ENCODE measurements at regions not wholly inside any gene's neighbourhood (a gene's known extent, or its start where the extent isn't known, plus 50 kb on each side); places are given as distances from the start of the nearest gene placed in this dataset.

GRCh38 chr13:40386586-40386985 is 279.9 kb downstream of the FOXO1 start:
- no peak overlapping the region for H3K9ac ChIP-seq (ENCODE audit: low read length)
- H3K9me3 ChIP-seq (ENCODE audit: insufficient read depth, low read length): no peaks in the 10 kb centered on the region
- H3K27ac ChIP-seq (ENCODE audit: low read depth, low read length): no peak overlapping the region
- H3K4me2 ChIP-seq (ENCODE audit: low read depth, low read length, poor library complexity, severe bottlenecking): no peak overlapping the region
- no peaks in the 10 kb centered on the region for H4K20me1 ChIP-seq (ENCODE audit: low read depth, low read length)
- TF ChIP-seq EZH2phosphoT487 (conservative IDR thresholded peaks at IDR 0.05; ENCODE audit: low read length): no peak
- TF ChIP-seq CTCF (IDR thresholded peaks at IDR 0.05; ENCODE audit: insufficient read depth, low read length, poor library complexity, severe bottlenecking): no peak
- H2AFZ ChIP-seq (ENCODE audit: low read depth, low read length, severe bottlenecking): no peak overlapping the region
- no peak overlapping the region for H3K4me3 ChIP-seq (ENCODE audit: insufficient read depth, low read length, poor library complexity, severe bottlenecking)
- no peaks in the 10 kb centered on the region for H3K36me3 ChIP-seq (ENCODE audit: low read length)
- no peaks in the 10 kb centered on the region for H3K9me2 ChIP-seq (replicated peaks; ENCODE audit: insufficient read depth, low read length)
- H3K27me3 ChIP-seq (ENCODE audit: low read length): no peaks in the 10 kb centered on the region
- H3K79me2 ChIP-seq (ENCODE audit: insufficient read depth, low read length): no peaks in the 10 kb centered on the region
- no peaks in the 10 kb centered on the region for H3F3A ChIP-seq (ENCODE audit: insufficient read depth)

DNA sequence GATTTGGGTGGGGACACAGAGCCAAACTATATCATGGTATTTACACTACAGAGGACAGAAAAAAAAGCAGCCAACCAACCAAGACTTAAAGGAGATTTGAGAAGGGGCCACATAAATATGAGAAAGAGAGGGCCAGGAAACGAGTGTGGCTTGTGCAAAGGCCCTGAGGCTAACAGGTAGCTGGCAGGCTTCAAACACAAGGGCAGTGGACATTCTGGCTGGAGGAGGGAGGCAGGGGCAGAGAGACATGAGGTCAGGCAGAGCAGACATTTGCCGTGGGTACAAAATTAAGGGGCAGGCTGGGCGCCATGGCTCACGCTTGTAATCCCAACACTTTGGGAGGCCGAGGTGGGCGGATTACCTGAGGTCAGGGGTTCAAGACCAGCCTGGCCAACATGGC is 278.7 kb downstream of the FOXO1 start:
- Histone ChIP-seq H3K4me2 (ENCODE audit: low read depth, low read length, poor library complexity, severe bottlenecking) (no peak overlapping the region), H3K9ac (ENCODE audit: low read length) (0 out of 2 replicates have a peak overlapping the region, but pooled peaks have one; percentile 70), H3K9me3 (ENCODE audit: insufficient read depth, low read length) (no peaks in the 10 kb centered on the region), H3F3A (ENCODE audit: insufficient read depth) (no peaks in the 10 kb centered on the region), H4K20me1 (ENCODE audit: low read depth, low read length) (no peaks in the 10 kb centered on the region), H3K79me2 (ENCODE audit: insufficient read depth, low read length) (no peaks in the 10 kb centered on the region), H2AFZ (ENCODE audit: low read depth, low read length, severe bottlenecking) (no peak overlapping the region), H3K9me2 (replicated peaks; ENCODE audit: insufficient read depth, low read length) (no peaks in the 10 kb centered on the region), H3K27me3 (ENCODE audit: low read length) (no peaks in the 10 kb centered on the region), H3K36me3 (ENCODE audit: low read length) (no peaks in the 10 kb centered on the region), H3K27ac (ENCODE audit: low read depth, low read length) (no peak overlapping the region), H3K4me3 (ENCODE audit: insufficient read depth, low read length, poor library complexity, severe bottlenecking) (no peak overlapping the region)
- TF ChIP-seq EZH2phosphoT487 (conservative IDR thresholded peaks at IDR 0.05; ENCODE audit: low read length) (no peak), CTCF (IDR thresholded peaks at IDR 0.05; ENCODE audit: insufficient read depth, low read length, poor library complexity, severe bottlenecking) (no peak)

DNA sequence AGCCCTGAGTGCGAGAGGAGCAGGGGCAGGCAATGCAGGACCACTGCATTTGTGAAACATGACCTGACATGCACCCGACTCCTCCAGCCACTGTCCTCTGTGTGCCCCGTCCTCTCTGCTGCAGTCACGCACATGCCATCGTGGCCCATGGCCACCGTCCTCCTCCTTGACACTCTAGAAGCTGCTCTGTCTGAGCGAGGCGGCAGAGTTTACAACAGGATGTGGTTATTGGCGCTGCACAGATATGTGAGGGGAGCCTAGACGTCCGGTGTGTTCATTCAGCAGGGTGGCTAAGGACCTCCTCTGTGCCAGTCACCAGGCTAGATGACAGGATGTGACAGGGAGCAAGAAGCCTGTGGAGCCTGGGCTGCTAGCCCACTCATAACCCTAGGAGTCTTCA is 277.8 kb downstream of the FOXO1 start:
- peak overlapping the region; percentile 70 for H3K9ac ChIP-seq (ENCODE audit: low read length)
- peak overlapping the region; percentile 74 for H2AFZ ChIP-seq (ENCODE audit: low read depth, low read length, severe bottlenecking)
- H3K27ac ChIP-seq (ENCODE audit: low read depth, low read length): peak overlapping the region; percentile 76

More for the DNA sequence above, 277.8 kb downstream of the FOXO1 start:
- Histone ChIP-seq H3K79me2 (ENCODE audit: insufficient read depth, low read length) (no peaks in the 10 kb centered on the region), H3K9me2 (replicated peaks; ENCODE audit: insufficient read depth, low read length) (no peaks in the 10 kb centered on the region), H3K9me3 (ENCODE audit: insufficient read depth, low read length) (no peaks in the 10 kb centered on the region), H3K4me2 (ENCODE audit: low read depth, low read length, poor library complexity, severe bottlenecking) (peak overlapping the region; percentile 90), H4K20me1 (ENCODE audit: low read depth, low read length) (no peaks in the 10 kb centered on the region), H3K36me3 (ENCODE audit: low read length) (no peaks in the 10 kb centered on the region), H3F3A (ENCODE audit: insufficient read depth) (no peaks in the 10 kb centered on the region), H3K27me3 (ENCODE audit: low read length) (no peaks in the 10 kb centered on the region), H3K4me3 (ENCODE audit: insufficient read depth, low read length, poor library complexity, severe bottlenecking) (peak overlapping the region; percentile 50)
- TF ChIP-seq EZH2phosphoT487 (conservative IDR thresholded peaks at IDR 0.05; ENCODE audit: low read length): no peak
- no peak for TF ChIP-seq CTCF (IDR thresholded peaks at IDR 0.05; ENCODE audit: insufficient read depth, low read length, poor library complexity, severe bottlenecking)

Data from SU-DHL-6 (cell line).